Esophagus squamous epithelium (tissue), 4 donors: ENCODE measurements at regions not wholly inside any gene's neighbourhood (a gene's known extent, or its start where the extent isn't known, plus 50 kb on each side); places are given as distances from the start of the nearest gene placed in this dataset.

ENCODE experiments used
- CTCF ChIP-seq, 6 experiments: fragments of 450-650 bp in 4 of 6; fragments of 200-600 bp in 2 of 6; sonication (generic) in 2 of 6; IDR thresholded peaks; one replicate each; pipeline ENCODE4 v1.5.1; 2016 to 2019; ENCODE audit warnings: antibody characterized with exemption in 6 of 6, mild to moderate bottlenecking in 4 of 6, moderate library complexity in 4 of 6
- POLR2A ChIP-seq, 4 donors: fragments of 450-650 bp; IDR thresholded peaks; one replicate each; pipeline ENCODE4 v1.6.1; 2017; ENCODE audit warnings: antibody characterized with exemption in 4 of 4, mild to moderate bottlenecking in 4 of 4, moderate library complexity in 3 of 4

GRCh38 chr14:23708343-23708742, 72.2 kb downstream of the DHRS2 start:
- no peak for TF ChIP-seq CTCF (IDR thresholded peaks at IDR 0.05)
- TF ChIP-seq POLR2A (IDR thresholded peaks at IDR 0.05), result no peak
